Erythroblast (primary cell): ENCODE measurements at regions not wholly inside any gene's neighbourhood (a gene's known extent, or its start where the extent isn't known, plus 50 kb on each side); places are given as distances from the start of the nearest gene placed in this dataset.

Experiments
- GATA1 ChIP-seq: IDR thresholded peaks from 2 replicates; pipeline ENCODE4 v1.6.1; 2011; ENCODE audit warnings: low read depth, mild to moderate bottlenecking, control low read depth, low read length, moderate library complexity
- POLR2A ChIP-seq: IDR thresholded peaks from 2 replicates; pipeline ENCODE4 v1.6.1; 2011; ENCODE audit warnings: mild to moderate bottlenecking, low read length

DNA sequence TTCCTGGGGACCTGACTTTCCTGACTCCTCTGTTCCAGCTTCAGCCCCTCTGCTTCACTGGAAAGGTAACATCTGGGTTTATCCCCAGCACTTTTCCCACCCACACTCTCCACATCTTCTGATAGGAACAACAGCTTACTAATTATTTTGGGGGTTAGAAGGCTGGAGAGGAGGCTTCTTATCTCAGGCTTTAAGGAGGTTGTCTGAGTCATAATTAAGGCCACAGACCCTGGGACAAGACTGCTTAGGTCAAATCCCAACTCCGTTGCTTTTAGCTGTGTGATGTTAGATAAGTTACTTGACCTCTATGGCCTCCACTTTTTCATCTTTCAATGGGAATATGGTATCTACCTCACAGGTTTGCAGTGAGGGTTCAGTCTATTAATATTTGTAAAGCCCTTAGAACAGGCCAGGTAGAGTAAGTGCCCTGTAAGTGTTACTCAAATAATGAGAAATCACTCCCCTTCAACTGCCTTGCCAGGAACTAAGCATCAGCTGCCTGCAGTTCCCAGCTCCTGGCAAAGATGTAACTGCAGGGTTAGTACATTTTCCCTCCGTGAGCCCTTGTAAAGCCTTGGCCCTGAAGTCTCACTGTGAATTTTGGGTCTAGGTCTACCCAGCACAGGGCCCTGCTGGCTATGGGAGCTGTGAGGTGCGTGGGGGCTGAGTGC, 123.6 kb downstream of the MTX2 start:
- no peak for TF ChIP-seq POLR2A
- TF ChIP-seq GATA1: no peak
